ENCODE measurements at regions not wholly inside any gene's neighbourhood (a gene's known extent, or its start where the extent isn't known, plus 50 kb on each side); places are given as distances from the start of the nearest gene placed in this dataset.

DNA sequence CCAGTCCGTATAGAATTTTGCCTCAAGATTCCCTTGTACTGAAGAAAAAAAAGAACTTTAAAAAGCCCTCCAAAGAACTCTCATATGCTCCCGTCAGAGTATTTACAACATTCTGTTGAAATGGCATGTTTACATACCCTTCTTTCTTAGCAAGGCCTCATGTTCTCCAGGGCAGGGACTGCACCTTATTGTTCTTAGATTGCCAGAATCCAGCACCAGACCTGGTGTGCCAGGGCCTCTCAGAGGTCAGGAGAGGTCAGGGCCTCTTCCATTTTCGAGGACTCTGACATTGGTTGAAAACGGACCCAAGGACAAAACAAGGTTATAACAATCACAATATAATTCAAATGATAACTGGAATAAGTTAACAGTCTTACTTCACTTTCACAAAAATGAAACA, 78.2 kb downstream of the TNP1 start:
- H3K27ac ChIP-seq: no peak overlapping the region
- H3K4me3 ChIP-seq: no peak overlapping the region
- no peak for TF ChIP-seq EZH2 (IDR thresholded peaks at IDR 0.05)
- no peak for TF ChIP-seq POLR2AphosphoS5 (IDR thresholded peaks at IDR 0.05; ENCODE audit: borderline replicate concordance, low read depth, low read length)
- no peak for TF ChIP-seq FOXP2 (optimal IDR thresholded peaks at IDR 0.05; ENCODE audit: control extremely low read depth, extremely low read length, insufficient read depth)
- H3K9me3 ChIP-seq (ENCODE audit: low read depth, low read length): no peaks in the 10 kb centered on the region
- H3K9ac ChIP-seq (ENCODE audit: insufficient read length): no peak overlapping the region
- no peak for DNase-seq (ENCODE audit: low read depth, low spot score)
- no peaks in the 10 kb centered on the region for H3K36me3 ChIP-seq (ENCODE audit: insufficient read depth, low read length)

DNA sequence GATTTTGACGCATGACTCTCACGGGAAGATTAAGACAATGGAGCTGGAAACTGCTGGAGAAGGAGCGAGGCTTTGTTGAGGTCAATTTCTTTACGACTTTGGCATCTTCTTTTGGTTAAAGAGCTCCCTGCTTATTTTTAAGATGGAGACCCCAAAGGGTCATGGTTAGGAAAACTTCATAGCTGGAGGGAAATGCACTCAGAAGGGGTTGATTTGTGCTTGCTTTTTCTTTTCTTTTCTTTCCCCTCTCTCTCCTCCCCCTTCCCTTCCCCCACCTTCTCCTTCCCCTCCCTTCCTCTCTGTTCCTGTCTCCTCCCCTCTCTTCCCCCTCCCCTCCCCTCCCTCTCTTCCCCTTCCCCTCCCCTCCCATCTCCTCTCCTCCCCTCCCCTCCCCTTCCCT, 79.0 kb downstream of the TNP1 start:
- Histone ChIP-seq H3K9me3 (ENCODE audit: low read depth, low read length) (no peaks in the 10 kb centered on the region), H3K36me3 (ENCODE audit: insufficient read depth, low read length) (no peaks in the 10 kb centered on the region), H3K27ac (no peak overlapping the region), H3K9ac (ENCODE audit: insufficient read length) (no peak overlapping the region), H3K4me3 (no peak overlapping the region)
- TF ChIP-seq POLR2AphosphoS5 (IDR thresholded peaks at IDR 0.05; ENCODE audit: borderline replicate concordance, low read depth, low read length) (no peak), EZH2 (IDR thresholded peaks at IDR 0.05) (no peak), FOXP2 (optimal IDR thresholded peaks at IDR 0.05; ENCODE audit: control extremely low read depth, extremely low read length, insufficient read depth) (no peak)
- DNase-seq (ENCODE audit: low read depth, low spot score): no peak

DNA sequence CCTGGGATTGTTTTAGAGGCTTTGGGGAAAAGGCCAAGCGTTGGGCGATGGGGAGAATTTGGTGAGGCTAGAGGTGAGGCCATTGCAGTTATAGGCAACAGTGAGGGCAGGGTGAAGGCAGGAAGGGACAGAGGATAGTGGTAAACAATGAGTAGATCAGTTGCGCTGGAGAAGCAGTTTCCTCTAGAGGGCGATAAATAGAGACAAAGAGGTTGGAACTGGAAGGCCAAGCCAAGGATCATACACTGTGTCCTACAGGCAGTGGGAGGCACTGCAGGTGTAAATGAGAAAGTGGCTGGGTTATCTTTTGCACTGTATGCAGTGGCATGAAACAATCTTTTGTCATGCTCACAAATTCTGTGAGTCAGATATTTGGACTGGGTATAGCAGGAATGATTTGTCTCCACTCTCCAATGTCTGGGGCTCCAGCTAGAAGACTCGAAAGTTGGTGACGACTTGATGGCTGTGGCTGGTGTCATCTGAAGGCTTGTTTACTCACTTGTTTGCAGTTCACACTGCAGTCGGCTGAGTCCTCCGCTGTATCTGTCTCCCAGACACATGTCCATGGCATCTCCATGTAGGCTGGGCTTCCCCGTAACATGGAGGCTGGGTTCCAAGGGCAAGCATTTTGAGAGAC, 82.1 kb downstream of the TNP1 start:
- Histone ChIP-seq H3K9me3 (ENCODE audit: low read depth, low read length) (no peaks in the 10 kb centered on the region), H3K4me3 (no peak overlapping the region), H3K36me3 (ENCODE audit: insufficient read depth, low read length) (no peaks in the 10 kb centered on the region), H3K27ac (no peak overlapping the region), H3K9ac (ENCODE audit: insufficient read length) (no peak overlapping the region)
- TF ChIP-seq POLR2AphosphoS5 (IDR thresholded peaks at IDR 0.05; ENCODE audit: borderline replicate concordance, low read depth, low read length) (no peak), EZH2 (IDR thresholded peaks at IDR 0.05) (no peak), FOXP2 (optimal IDR thresholded peaks at IDR 0.05; ENCODE audit: control extremely low read depth, extremely low read length, insufficient read depth) (no peak)
- DNase-seq (ENCODE audit: low read depth, low spot score): peak; percentile 40

DNA sequence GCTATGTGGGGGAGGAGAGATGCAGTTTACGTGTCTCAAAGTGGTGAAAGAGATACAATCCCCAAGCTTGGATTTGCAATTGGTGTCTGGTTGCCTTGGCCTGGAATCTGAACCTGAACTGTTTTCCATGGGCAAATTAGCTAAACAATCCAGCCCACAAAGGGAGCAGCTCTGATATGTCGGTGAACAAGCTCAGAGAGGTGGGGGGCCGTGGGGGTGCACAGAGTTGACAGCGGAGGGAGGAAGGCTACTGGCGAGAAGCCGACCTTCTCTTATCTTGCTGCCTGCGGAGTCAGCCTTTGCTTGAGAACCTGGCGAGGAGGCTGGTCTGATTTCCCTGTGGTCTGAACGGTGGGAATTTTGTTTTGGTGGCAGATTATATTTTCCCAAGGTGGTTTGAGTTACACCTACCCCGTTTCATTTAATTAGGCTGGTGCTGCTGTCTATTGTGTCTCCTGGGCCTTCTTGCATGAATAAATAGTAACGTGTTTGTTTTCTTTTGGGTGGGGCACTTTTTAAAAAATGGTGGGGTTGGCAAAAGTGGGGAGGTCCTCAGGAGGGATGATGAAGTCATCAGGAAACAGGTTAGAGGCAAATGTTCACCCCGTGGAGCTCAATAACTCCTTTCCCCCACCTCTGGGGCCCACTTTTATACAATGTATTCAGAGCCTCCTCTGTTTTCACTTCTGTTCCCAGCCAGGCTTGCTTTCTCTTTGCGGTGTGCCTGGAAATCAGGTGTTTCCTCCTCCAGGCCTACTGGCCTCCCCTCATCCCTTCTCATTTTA, 80.9 kb upstream of the IGFBP5 start:
- H3K9me3 ChIP-seq (ENCODE audit: low read depth, low read length): no peaks in the 10 kb centered on the region
- no peaks in the 10 kb centered on the region for H3K36me3 ChIP-seq (ENCODE audit: insufficient read depth, low read length)
- no peak overlapping the region for H3K27ac ChIP-seq
- H3K9ac ChIP-seq (ENCODE audit: insufficient read length): no peak overlapping the region
- TF ChIP-seq EZH2 (IDR thresholded peaks at IDR 0.05): no peak
- no peak for TF ChIP-seq FOXP2 (optimal IDR thresholded peaks at IDR 0.05; ENCODE audit: control extremely low read depth, extremely low read length, insufficient read depth)
- TF ChIP-seq POLR2AphosphoS5 (IDR thresholded peaks at IDR 0.05; ENCODE audit: borderline replicate concordance, low read depth, low read length): no peak
- no peak for DNase-seq (ENCODE audit: low read depth, low spot score)
- H3K4me3 ChIP-seq: no peak overlapping the region

DNA sequence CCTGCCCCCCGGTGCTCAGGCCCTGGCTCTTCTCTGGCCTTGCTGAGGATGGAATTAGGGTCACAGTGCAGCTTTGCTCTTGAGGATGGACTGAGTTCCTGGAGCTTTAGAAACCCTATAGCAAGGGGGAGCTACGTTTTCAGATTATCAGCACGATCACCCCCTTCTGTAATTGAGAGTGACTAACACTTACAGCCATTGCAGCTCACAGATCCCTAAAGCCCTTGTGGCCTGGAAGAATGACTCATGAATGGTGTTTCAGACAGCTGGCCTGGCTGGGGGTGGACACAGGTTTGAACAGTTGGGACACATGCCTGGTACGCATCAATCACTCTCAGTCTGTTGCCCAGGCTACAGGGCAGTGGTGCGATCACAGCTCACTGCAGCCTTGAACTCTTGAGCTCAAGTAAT, 79.7 kb upstream of the IGFBP5 start:
- Histone ChIP-seq H3K36me3 (ENCODE audit: insufficient read depth, low read length) (no peaks in the 10 kb centered on the region), H3K4me3 (no peak overlapping the region), H3K9ac (ENCODE audit: insufficient read length) (no peak overlapping the region), H3K9me3 (ENCODE audit: low read depth, low read length) (no peaks in the 10 kb centered on the region), H3K27ac (no peak overlapping the region)
- DNase-seq (ENCODE audit: low read depth, low spot score): no peak
- no peak for TF ChIP-seq EZH2 (IDR thresholded peaks at IDR 0.05)
- no peak for TF ChIP-seq FOXP2 (optimal IDR thresholded peaks at IDR 0.05; ENCODE audit: control extremely low read depth, extremely low read length, insufficient read depth)
- no peak for TF ChIP-seq POLR2AphosphoS5 (IDR thresholded peaks at IDR 0.05; ENCODE audit: borderline replicate concordance, low read depth, low read length)

DNA sequence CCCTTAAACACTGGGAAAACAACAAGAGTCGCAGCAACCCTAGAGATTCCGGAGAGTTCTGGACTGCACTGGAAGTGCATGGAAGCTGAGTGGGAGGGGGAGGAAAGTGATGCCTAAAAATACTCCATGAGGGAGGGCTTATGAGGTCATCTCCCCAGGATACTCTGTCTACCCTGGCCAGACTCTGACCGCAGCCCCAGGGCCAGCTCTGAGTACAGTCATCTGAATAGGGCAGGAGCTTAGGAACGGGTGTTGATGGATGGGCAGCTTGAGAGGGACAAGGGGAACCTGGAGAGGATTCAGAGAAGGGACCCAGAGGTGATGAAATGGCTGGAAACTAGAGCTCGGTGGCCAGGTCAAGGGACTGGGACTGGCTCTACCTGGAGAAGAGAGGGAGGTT, 79.3 kb upstream of the IGFBP5 start:
- Histone ChIP-seq H3K4me3 (no peak overlapping the region), H3K9me3 (ENCODE audit: low read depth, low read length) (no peaks in the 10 kb centered on the region), H3K27ac (no peak overlapping the region), H3K36me3 (ENCODE audit: insufficient read depth, low read length) (no peaks in the 10 kb centered on the region), H3K9ac (ENCODE audit: insufficient read length) (no peak overlapping the region)
- TF ChIP-seq EZH2 (IDR thresholded peaks at IDR 0.05) (no peak), FOXP2 (optimal IDR thresholded peaks at IDR 0.05; ENCODE audit: control extremely low read depth, extremely low read length, insufficient read depth) (no peak), POLR2AphosphoS5 (IDR thresholded peaks at IDR 0.05; ENCODE audit: borderline replicate concordance, low read depth, low read length) (no peak)
- DNase-seq (ENCODE audit: low read depth, low spot score): no peak

DNA sequence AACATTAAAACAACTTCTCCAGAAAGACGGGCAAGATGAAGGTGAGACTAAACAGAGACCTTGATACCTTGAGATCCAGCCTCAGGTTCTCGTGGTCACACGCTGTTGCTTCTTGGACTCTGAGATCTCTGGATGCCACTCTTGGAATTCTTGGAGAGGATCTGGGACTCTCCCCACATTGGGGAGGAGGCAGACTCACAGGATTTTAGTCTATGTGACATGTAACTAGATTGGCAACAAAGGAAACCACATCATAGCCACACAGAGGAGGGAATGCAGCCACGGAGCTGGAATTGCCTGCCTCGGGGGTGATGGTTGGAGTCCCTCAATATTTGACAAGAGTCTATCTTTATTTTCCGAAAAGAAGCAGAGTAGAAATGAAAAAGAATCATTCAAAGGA, 78.8 kb upstream of the IGFBP5 start:
- Histone ChIP-seq H3K4me3 (no peak overlapping the region), H3K9me3 (ENCODE audit: low read depth, low read length) (no peaks in the 10 kb centered on the region), H3K27ac (no peak overlapping the region), H3K9ac (ENCODE audit: insufficient read length) (no peak overlapping the region), H3K36me3 (ENCODE audit: insufficient read depth, low read length) (no peaks in the 10 kb centered on the region)
- no peak for TF ChIP-seq POLR2AphosphoS5 (IDR thresholded peaks at IDR 0.05; ENCODE audit: borderline replicate concordance, low read depth, low read length)
- no peak for TF ChIP-seq FOXP2 (optimal IDR thresholded peaks at IDR 0.05; ENCODE audit: control extremely low read depth, extremely low read length, insufficient read depth)
- no peak for TF ChIP-seq EZH2 (IDR thresholded peaks at IDR 0.05)
- DNase-seq (ENCODE audit: low read depth, low spot score): no peak

DNA sequence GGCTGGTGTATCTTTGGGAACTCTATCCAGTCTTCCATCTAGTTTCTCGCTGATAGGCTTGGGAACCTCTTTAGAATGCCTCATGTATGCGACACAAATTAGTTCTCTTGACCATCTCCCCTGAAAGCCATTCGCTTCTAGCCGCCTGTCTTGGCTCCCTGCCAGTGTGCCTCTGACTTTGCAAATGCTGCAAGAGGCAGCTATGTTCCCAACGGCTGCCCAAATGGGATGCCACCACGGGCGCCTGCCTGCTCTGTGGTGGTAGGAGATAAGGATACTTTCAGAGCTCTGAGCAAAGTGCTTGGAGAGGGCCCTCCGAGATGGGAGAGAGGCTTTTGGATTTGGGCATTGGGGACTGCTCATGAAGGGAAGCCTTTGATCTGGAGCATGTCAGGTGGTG, 77.7 kb upstream of the IGFBP5 start:
- no peak for DNase-seq (ENCODE audit: low read depth, low spot score)

More for the DNA sequence above, 77.7 kb upstream of the IGFBP5 start:
- no peaks in the 10 kb centered on the region for H3K36me3 ChIP-seq (ENCODE audit: insufficient read depth, low read length)
- H3K4me3 ChIP-seq: no peak overlapping the region
- H3K9ac ChIP-seq (ENCODE audit: insufficient read length): no peak overlapping the region
- no peak for TF ChIP-seq EZH2 (IDR thresholded peaks at IDR 0.05)
- TF ChIP-seq FOXP2 (optimal IDR thresholded peaks at IDR 0.05; ENCODE audit: control extremely low read depth, extremely low read length, insufficient read depth): no peak
- TF ChIP-seq POLR2AphosphoS5 (IDR thresholded peaks at IDR 0.05; ENCODE audit: borderline replicate concordance, low read depth, low read length): no peak
- no peaks in the 10 kb centered on the region for H3K9me3 ChIP-seq (ENCODE audit: low read depth, low read length)
- no peak overlapping the region for H3K27ac ChIP-seq
